ENCODE measurements at regions not wholly inside any gene's neighbourhood (a gene's known extent, or its start where the extent isn't known, plus 50 kb on each side); places are given as distances from the start of the nearest gene placed in this dataset.
"Not testable (repeated sequence)": the region's sequence is repeated elsewhere in the genome, so short reads cannot be mapped to it uniquely, and the experiment has no call there.

DNA sequence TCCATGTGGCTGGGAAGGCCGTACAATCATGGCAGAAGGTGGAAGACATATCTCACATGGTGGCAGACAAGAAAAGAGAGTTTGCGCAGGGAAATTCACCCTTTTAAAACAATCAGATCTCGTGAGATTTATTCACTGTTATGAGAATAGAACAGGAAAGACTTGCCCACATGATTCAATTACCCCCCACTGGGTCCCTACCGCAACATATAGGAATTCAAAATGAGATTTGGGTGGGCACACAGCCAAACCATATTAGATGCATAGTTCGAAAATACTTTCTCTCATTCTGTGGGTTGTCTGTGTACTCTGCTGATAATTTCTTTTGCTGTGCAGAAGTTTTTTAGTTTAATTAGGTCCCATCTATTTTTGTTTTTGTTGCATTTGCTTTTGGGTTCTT is 990.3 kb downstream of the PLA2G4A start:
- intact Hi-C loops (cut with DNase I) = no loop called here
- ATAC-seq = no peak
- no peak for DNase-seq (ENCODE audit: missing footprints)

GRCh38 chr1:187836557-187836956 is 1007.8 kb downstream of the PLA2G4A start:
- intact Hi-C loops (cut with DNase I) = no loop called here
- no peak for ATAC-seq
- DNase-seq (ENCODE audit: missing footprints) = no peak

DNA sequence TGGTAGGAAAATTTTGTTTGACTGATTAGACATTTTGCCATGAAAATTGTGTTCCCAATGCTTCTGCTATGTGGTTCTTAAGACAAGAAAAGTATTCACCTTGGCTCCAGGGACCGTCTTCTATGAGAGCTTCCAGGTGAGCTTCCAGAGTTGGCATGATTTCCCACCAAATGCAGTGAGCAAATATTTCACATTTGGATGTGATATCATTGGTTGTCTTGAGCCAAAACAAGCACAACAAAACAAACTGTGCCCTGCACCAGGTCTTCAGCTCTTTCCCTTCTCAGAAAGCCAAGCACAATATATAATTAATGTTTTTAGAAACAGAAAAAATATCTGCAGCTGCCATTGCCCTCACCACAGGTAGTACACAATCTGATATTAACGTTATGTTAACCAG is 1009.0 kb downstream of the PLA2G4A start:
- no peak for DNase-seq (ENCODE audit: missing footprints)
- ATAC-seq = no peak
- intact Hi-C loops (cut with DNase I) = no loop called here

GRCh38 chr1:187838335-187839293 is 1009.9 kb downstream of the PLA2G4A start:
- DNase-seq (ENCODE audit: missing footprints) = no peak
- intact Hi-C loops (cut with DNase I) = no loop called here
- no peak for ATAC-seq

DNA sequence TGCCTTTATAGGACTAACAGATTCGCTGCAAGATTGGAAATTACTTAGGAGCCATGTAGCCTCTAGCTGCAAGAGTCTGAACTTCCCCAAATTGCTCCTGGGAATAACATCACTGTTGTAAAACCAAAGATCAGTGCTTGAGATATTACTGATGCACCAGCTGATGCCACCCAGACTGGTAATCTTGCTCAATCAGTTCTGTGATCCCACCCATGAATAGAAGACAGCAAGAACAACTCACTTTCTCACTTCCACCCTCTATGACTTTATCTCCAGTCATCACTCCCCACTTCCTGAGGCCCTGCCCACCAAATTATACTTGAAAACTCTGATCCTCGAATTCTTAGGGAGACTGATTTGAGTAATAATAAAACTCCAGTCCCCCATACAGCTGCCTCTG is 1011.1 kb downstream of the PLA2G4A start:
- intact Hi-C loops (cut with DNase I) = no loop called here
- ATAC-seq (no peak), DNase-seq (ENCODE audit: missing footprints) (no peak)

GRCh38 chr1:187840557-187840956 is 1011.8 kb downstream of the PLA2G4A start:
- intact Hi-C loops (cut with DNase I) = no loop called here
- no peak for DNase-seq (ENCODE audit: missing footprints)
- no peak for ATAC-seq

DNA sequence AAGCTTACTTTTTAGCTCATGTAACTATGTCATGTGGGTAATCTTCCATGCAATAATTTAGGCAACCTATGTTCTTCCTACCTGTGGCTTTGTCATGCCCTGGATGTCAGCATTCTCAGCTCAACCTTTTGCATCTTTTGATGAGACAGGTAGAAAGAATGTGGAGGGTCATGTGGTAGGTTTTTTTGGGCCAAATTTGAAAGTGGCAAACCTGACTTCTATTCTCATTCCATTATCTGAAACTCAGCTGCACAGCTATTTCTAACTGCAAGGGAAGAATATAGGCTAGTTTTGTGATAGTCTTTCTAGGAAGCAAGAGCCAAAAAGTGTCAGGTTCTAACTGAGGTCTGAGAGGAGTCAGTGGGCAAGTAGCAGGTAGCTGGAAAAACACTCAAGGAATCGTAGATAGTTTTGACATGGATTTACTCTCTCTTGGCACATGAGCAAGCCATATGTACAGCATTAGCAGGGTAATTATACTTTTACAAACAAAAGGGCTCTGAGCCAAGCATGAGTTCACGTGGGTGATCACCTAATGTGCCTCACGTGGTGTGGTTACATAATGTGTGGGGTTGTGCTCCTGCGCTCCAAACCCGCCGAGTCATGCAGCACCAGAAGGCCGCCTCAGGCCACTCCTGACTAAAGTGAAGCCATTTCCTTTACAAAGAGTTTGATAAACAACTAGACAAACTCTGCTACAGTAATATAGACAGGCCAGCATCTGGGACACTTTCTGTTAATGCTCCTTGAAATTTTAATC is 1013.8 kb downstream of the PLA2G4A start:
- no peak for ATAC-seq
- intact Hi-C loops (cut with DNase I) = no loop called here
- DNase-seq (ENCODE audit: missing footprints) = no peak

- intact Hi-C loops (cut with DNase I) = no loop called here
- ATAC-seq = no peak
- no peak for DNase-seq (ENCODE audit: missing footprints)
These were observed 1015.6 kb downstream of the PLA2G4A start for GRCh38 chr1:187844313-187844712.

DNA sequence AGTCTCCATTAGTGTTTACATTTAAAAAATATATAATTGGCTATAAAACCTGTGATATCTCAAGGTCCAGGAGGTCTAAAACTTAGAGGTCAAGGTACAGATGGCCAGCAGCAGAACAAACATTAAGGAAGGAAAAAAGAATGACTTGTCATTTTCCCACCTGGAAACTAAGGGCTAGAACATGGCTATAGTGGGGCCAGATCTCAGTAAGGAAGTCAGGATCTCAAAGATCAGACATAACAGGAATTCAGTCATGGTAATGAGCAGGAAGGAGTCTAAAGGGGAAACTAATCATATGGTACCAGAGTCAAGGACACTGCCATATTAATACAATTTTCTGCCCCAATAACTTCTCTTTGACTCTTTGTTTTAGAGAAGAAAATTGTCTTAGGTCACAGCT is 1018.8 kb downstream of the PLA2G4A start:
- intact Hi-C loops (cut with DNase I) = no loop called here
- DNase-seq (ENCODE audit: missing footprints) (no peak), ATAC-seq (no peak)

GRCh38 chr1:187848321-187848720 is 1019.6 kb downstream of the PLA2G4A start:
- DNase-seq (ENCODE audit: missing footprints) (no peak), ATAC-seq (no peak)
- intact Hi-C loops (cut with DNase I) = no loop called here

GRCh38 chr1:187850146-187850545 is 1021.4 kb downstream of the PLA2G4A start:
- DNase-seq (ENCODE audit: missing footprints); intact Hi-C loops (cut with DNase I): not testable (repeated sequence)

GRCh38 chr1:187853505-187853904 is 1024.8 kb downstream of the PLA2G4A start:
- DNase-seq (ENCODE audit: missing footprints) (no peak), ATAC-seq (no peak)
- intact Hi-C loops (cut with DNase I) = no loop called here

More at GRCh38 chr1:187850146-187850545, 1021.4 kb downstream of the PLA2G4A start:
- ATAC-seq = not testable (repeated sequence)

DNA sequence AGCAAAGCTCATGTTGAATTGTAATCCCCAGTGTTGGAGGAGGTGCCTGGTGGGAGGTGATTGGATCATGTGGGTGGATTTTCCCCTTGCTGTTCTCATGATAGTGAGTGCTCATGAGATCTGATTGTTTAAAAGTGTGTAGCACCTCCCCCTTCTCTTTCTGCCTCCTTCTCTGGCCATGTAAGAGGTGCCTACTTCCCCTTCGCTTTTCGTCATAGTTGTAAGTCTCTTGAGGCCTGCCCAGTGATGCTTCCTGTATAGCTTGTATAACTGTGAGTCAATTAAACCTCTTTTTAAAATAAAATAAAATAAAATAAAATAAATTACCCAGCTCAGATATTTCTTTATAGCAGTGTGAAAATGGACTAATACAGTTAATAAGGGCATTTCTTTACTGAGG is 1025.7 kb downstream of the PLA2G4A start:
- ATAC-seq = no peak
- no peak for DNase-seq (ENCODE audit: missing footprints)
- intact Hi-C loops (cut with DNase I) = no loop called here

DNA sequence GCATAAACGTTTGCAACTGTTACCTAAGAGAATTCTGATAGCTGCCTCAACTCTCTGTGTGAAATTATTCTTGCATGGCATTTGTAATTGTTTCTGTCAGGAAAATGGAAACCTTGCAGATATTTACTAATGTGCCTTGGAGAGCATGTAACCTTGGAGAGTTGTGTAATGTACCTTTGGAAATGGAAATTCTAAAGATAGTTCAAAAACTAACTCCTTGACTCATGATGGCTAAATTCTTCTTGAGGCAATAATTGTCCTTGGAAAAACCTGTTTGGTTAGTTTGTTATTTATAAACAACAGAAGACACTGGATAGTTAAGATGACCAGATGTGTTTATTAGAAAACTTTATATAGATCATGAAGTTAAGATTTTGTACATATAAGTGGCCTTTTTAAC is 1033.8 kb downstream of the PLA2G4A start:
- DNase-seq (ENCODE audit: missing footprints) (no peak), ATAC-seq (no peak)
- intact Hi-C loops (cut with DNase I) = no loop called here

DNA sequence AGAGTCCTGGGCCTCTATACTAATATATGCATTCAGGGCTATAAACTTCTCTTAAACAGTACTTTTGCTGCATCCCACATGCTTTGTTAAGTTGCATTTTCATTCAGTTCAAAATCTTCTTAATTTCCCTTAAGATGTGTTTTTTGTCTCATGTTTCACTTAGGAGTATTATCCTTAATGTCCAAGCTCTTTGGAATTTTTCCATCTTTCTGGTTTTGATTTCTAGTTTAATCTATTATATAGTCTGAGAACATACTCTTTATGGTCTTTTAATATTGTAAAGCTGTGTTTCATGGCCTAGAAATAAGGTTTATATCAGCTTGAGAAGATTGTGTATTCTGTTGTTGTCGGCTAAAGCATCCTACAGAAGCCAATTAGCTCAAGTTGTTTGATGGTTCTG is 1041.8 kb downstream of the PLA2G4A start:
- DNase-seq (ENCODE audit: missing footprints) (no peak), ATAC-seq (no peak)
- intact Hi-C loops (cut with DNase I) = no loop called here

- intact Hi-C loops (cut with DNase I) = no loop called here
- DNase-seq (ENCODE audit: missing footprints) (no peak), ATAC-seq (no peak)
These were observed 1042.6 kb downstream of the PLA2G4A start for GRCh38 chr1:187871177-187871845.

GRCh38 chr1:187872550-187872949 is 1043.8 kb downstream of the PLA2G4A start:
- no peak for ATAC-seq
- no peak for DNase-seq (ENCODE audit: missing footprints)
- intact Hi-C loops (cut with DNase I) = no loop called here

GRCh38 chr1:187873126-187873525 is 1044.4 kb downstream of the PLA2G4A start:
- no peak for DNase-seq (ENCODE audit: missing footprints)
- intact Hi-C loops (cut with DNase I) = no loop called here

GRCh38 chr1:187876775-187877174 is 1048.0 kb downstream of the PLA2G4A start:
- intact Hi-C loops (cut with DNase I) = no loop called here
- DNase-seq (ENCODE audit: missing footprints) (no peak), ATAC-seq (no peak)

More at GRCh38 chr1:187873126-187873525, 1044.4 kb downstream of the PLA2G4A start:
- ATAC-seq = no peak
